Mesenchymal stem cell (in vitro differentiated cells and primary cell): ENCODE measurements at regions not wholly inside any gene's neighbourhood (a gene's known extent, or its start where the extent isn't known, plus 50 kb on each side); places are given as distances from the start of the nearest gene placed in this dataset.
"Not testable (repeated sequence)": the region's sequence is repeated elsewhere in the genome, so short reads cannot be mapped to it uniquely, and the experiment has no call there.

Source experiments
- DNase-seq: peaks from one replicate; pipeline ENCODE4 v3.0.0-alpha.2; 2013
- H2AFZ ChIP-seq: one replicate; pipeline ENCODE4 v1.6.1; 2013; ENCODE audit warnings: low read depth, mild to moderate bottlenecking, control low read depth, inconsistent platforms, low read length, moderate library complexity
- H2AK5ac ChIP-seq: 2 replicates; pipeline ENCODE4 v1.6.1; 2013; ENCODE audit warnings: low read length, moderate library complexity, mild to moderate bottlenecking, inconsistent platforms; ENCODE audit not compliant: severe bottlenecking
- H2BK120ac ChIP-seq: one replicate; pipeline ENCODE4 v1.6.1; 2013; ENCODE audit warnings: low read depth, mild to moderate bottlenecking, inconsistent platforms, low read length, moderate library complexity
- H2BK12ac ChIP-seq, 2 experiments: one replicate each; pipeline ENCODE4 v1.6.1; 2013; ENCODE audit warnings: inconsistent platforms in 2 of 2, low read length in 2 of 2, mild to moderate bottlenecking in 2 of 2, moderate library complexity in 2 of 2, control low read depth in 1 of 2
- H2BK15ac ChIP-seq: one replicate; pipeline ENCODE4 v1.6.1; 2013; ENCODE audit warnings: mild to moderate bottlenecking, low read depth, inconsistent platforms; ENCODE audit not compliant: poor library complexity, severe bottlenecking
- H2BK5ac ChIP-seq: 2 replicates; pipeline ENCODE4 v1.6.1; 2013; ENCODE audit warnings: low read depth, mild to moderate bottlenecking, low read length, control low read depth, inconsistent platforms; ENCODE audit not compliant: poor library complexity, severe bottlenecking
- H3K14ac ChIP-seq, 2 experiments: one replicate each; pipeline ENCODE4 v1.6.1; 2013; ENCODE audit warnings: inconsistent platforms in 2 of 2, low read length in 2 of 2, control low read depth in 1 of 2, mild to moderate bottlenecking in 1 of 2, moderate library complexity in 1 of 2
- H3K18ac ChIP-seq, 2 experiments: one replicate each; pipeline ENCODE4 v1.6.1; 2013; ENCODE audit warnings: inconsistent platforms in 2 of 2, low read length in 2 of 2, control low read depth in 1 of 2, low read depth in 1 of 2, mild to moderate bottlenecking in 1 of 2
- H3K23ac ChIP-seq, 2 experiments: one replicate each; pipeline ENCODE4 v1.6.1; 2013; ENCODE audit warnings: inconsistent platforms in 2 of 2, low read length in 2 of 2, mild to moderate bottlenecking in 2 of 2, moderate library complexity in 2 of 2, control low read depth in 1 of 2
- H3K27ac ChIP-seq: 2 replicates; pipeline ENCODE4 v1.5.1; 2013; ENCODE audit warnings: mild to moderate bottlenecking, moderate library complexity, low read length, control low read depth, inconsistent platforms; ENCODE audit not compliant: poor library complexity, severe bottlenecking
- H3K27me3 ChIP-seq, 2 experiments: 2 replicates each; pipeline versions ENCODE4 v1.6.1 to v1.7.0; 2013; ENCODE audit warnings: low read length in 2 of 2, mild to moderate bottlenecking in 2 of 2, moderate library complexity in 2 of 2, control low read depth in 1 of 2, inconsistent platforms in 1 of 2; ENCODE audit not compliant: control insufficient read depth in 1 of 2, insufficient read depth in 1 of 2
- H3K36me3 ChIP-seq, 2 experiments: 2 replicates each; pipeline versions ENCODE4 v1.6.1 to v1.7.0; 2013; ENCODE audit warnings: low read length in 2 of 2, control low read depth in 1 of 2, inconsistent platforms in 1 of 2, low read depth in 1 of 2, mild to moderate bottlenecking in 1 of 2; ENCODE audit not compliant: insufficient read depth in 2 of 2, control insufficient read depth in 1 of 2
- H3K4ac ChIP-seq, 2 experiments: one replicate each; pipeline ENCODE4 v1.6.1; 2013; ENCODE audit warnings: inconsistent platforms in 2 of 2, low read length in 2 of 2, mild to moderate bottlenecking in 2 of 2, moderate library complexity in 2 of 2, control low read depth in 1 of 2, low read depth in 1 of 2
- H3K4me1 ChIP-seq: 2 replicates; pipeline ENCODE4 v1.6.1; 2013; ENCODE audit warnings: low read depth, low read length, control low read depth; ENCODE audit not compliant: control insufficient read depth, insufficient read depth
- H3K4me2 ChIP-seq: 2 replicates; pipeline ENCODE4 v1.6.1; 2013; ENCODE audit warnings: low read length, mild to moderate bottlenecking, inconsistent platforms; ENCODE audit not compliant: poor library complexity, severe bottlenecking
- H3K4me3 ChIP-seq, 2 experiments: 2 replicates each; pipeline versions ENCODE4 v1.5.1 to v1.7.0; 2013; ENCODE audit warnings: low read length in 2 of 2, mild to moderate bottlenecking in 2 of 2, control low read depth in 1 of 2, low read depth in 1 of 2; ENCODE audit not compliant: insufficient read depth in 1 of 2
- H3K79me1 ChIP-seq: replicated peaks from 2 replicates; pipeline ENCODE4 v1.6.1; 2013; ENCODE audit warnings: mild to moderate bottlenecking, control low read depth, low read length, inconsistent platforms; ENCODE audit not compliant: poor library complexity, severe bottlenecking
- H3K9ac ChIP-seq: 2 replicates; pipeline ENCODE4 v1.7.0; 2013; ENCODE audit warnings: mild to moderate bottlenecking, low read length, moderate library complexity
- H3K9me3 ChIP-seq: 2 replicates; pipeline ENCODE4 v1.7.0; 2013; ENCODE audit warnings: mild to moderate bottlenecking, low read length; ENCODE audit not compliant: control insufficient read depth
- H4K8ac ChIP-seq: one replicate; pipeline ENCODE4 v1.6.1; 2013; ENCODE audit warnings: inconsistent platforms, mild to moderate bottlenecking, low read length, moderate library complexity
- H4K91ac ChIP-seq: one replicate; pipeline ENCODE4 v1.6.1; 2013; ENCODE audit warnings: mild to moderate bottlenecking, low read length, inconsistent platforms
- WGBS: methylation state at CpG from one replicate; pipeline ENCODE4 v1.1.7; 2013; ENCODE audit warnings: mixed read lengths; 5-methylcytosine and 5-hydroxymethylcytosine counted together

- H3K14ac ChIP-seq, H2BK5ac ChIP-seq, H2AK5ac ChIP-seq, H3K9me3 ChIP-seq, H3K4me3 ChIP-seq, H3K4ac ChIP-seq, H2AFZ ChIP-seq, H2BK120ac ChIP-seq, H3K36me3 ChIP-seq, H3K18ac ChIP-seq, H4K8ac ChIP-seq, H2BK12ac ChIP-seq, H3K79me1 ChIP-seq, H3K27ac ChIP-seq, H3K9ac ChIP-seq, H3K4me1 ChIP-seq, H3K23ac ChIP-seq, H2BK15ac ChIP-seq, H3K4me2 ChIP-seq, H4K91ac ChIP-seq, DNase-seq: not testable (repeated sequence)
- WGBS, result no CpG with 5 or more reads among the region's 5 CpGs
- H3K27me3 ChIP-seq, result peaks cover 0 to 17% of the 10 kb centered on the region in 2 experiments
Measured at GRCh38 chr15:20640427-20640826, 98.8 kb upstream of the GOLGA6L6 start.

GRCh38 chr15:20639224-20639623, 97.6 kb upstream of the GOLGA6L6 start:
- not testable (repeated sequence) for H2AFZ ChIP-seq, H3K18ac ChIP-seq, H2BK120ac ChIP-seq, H4K91ac ChIP-seq, H2AK5ac ChIP-seq, H3K4ac ChIP-seq, DNase-seq, H3K27ac ChIP-seq, H2BK15ac ChIP-seq, H3K4me1 ChIP-seq, H3K23ac ChIP-seq, H2BK5ac ChIP-seq, H3K79me1 ChIP-seq, H4K8ac ChIP-seq, H3K4me3 ChIP-seq, H3K4me2 ChIP-seq, H3K14ac ChIP-seq, H3K9me3 ChIP-seq, H2BK12ac ChIP-seq, H3K36me3 ChIP-seq, H3K9ac ChIP-seq
- no CpG with 5 or more reads among the region's 5 CpGs for WGBS
- H3K27me3 ChIP-seq, result peaks cover 0 to 17% of the 10 kb centered on the region in 2 experiments

GRCh38 chr15:20637499-20637898, 95.9 kb upstream of the GOLGA6L6 start:
- H2AFZ ChIP-seq, H2BK120ac ChIP-seq, H2AK5ac ChIP-seq, H3K27ac ChIP-seq, H3K4me1 ChIP-seq, H2BK15ac ChIP-seq, H3K4me2 ChIP-seq, H3K36me3 ChIP-seq, H2BK5ac ChIP-seq, H3K79me1 ChIP-seq, H3K14ac ChIP-seq, H3K9ac ChIP-seq, H3K9me3 ChIP-seq, H4K8ac ChIP-seq, H3K4me3 ChIP-seq, H3K27me3 ChIP-seq, DNase-seq, H3K18ac ChIP-seq, H3K4ac ChIP-seq, H3K23ac ChIP-seq, H2BK12ac ChIP-seq, H4K91ac ChIP-seq: not testable (repeated sequence)
- no CpG with 5 or more reads among the region's 3 CpGs for WGBS

DNA sequence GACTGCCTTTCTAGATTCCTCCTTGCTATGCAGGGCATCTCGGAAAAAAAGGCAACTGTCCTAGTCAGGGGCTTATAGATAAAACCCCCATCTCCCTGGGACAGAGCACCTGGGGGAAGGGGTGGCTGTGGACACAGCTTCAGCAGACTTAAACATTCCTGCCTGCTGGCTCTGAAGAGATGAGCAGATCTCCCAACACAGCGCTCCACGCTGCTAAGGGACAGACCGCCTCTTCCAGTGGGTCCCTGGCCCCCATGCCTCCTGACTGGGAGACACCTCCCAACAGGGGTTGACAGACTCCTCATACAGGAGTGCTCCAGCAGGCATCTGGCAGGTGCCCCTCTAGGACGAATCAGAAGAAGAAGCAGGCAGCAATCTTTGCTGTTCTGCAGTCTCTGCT, 87.9 kb upstream of the GOLGA6L6 start:
- H3K9ac ChIP-seq, H3K9me3 ChIP-seq, H3K14ac ChIP-seq, H3K79me1 ChIP-seq, H3K23ac ChIP-seq, H3K4me2 ChIP-seq, H3K4me1 ChIP-seq, DNase-seq, H2BK120ac ChIP-seq, H2AFZ ChIP-seq, H3K4me3 ChIP-seq, H3K27me3 ChIP-seq, H3K18ac ChIP-seq, H2AK5ac ChIP-seq, H2BK5ac ChIP-seq, H2BK12ac ChIP-seq, H2BK15ac ChIP-seq, H3K27ac ChIP-seq, H4K8ac ChIP-seq, H4K91ac ChIP-seq, H3K36me3 ChIP-seq, H3K4ac ChIP-seq: not testable (repeated sequence)
- 82% methylated on average over 1 of the region's 5 CpGs for WGBS
